DOHH2 (cell line): ENCODE measurements at regions not wholly inside any gene's neighbourhood (a gene's known extent, or its start where the extent isn't known, plus 50 kb on each side); places are given as distances from the start of the nearest gene placed in this dataset.

Experiments
- H3F3A ChIP-seq: fragments of 200-600 bp; sonication (generic), shearing (Covaris generic); 2 replicates; pipeline ENCODE4 v1.6.0; 2016; ENCODE audit warnings: antibody characterized with exemption, mild to moderate bottlenecking; ENCODE audit not compliant: control insufficient read depth, insufficient read depth
- H3K27ac ChIP-seq: fragments of 200-600 bp; sonication (generic); 2 replicates; pipeline ENCODE4 v1.5.1; 2014; ENCODE audit warnings: low read depth, mild to moderate bottlenecking, low read length, moderate library complexity
- H3K27me3 ChIP-seq: fragments of 200-600 bp; sonication (generic); 2 replicates; pipeline ENCODE4 v1.6.1; 2014; ENCODE audit warnings: mild to moderate bottlenecking, low read length, mixed read lengths; ENCODE audit not compliant: control insufficient read depth
- H3K36me3 ChIP-seq: fragments of 200-600 bp; sonication (generic); 2 replicates; pipeline ENCODE4 v1.6.1; 2014; ENCODE audit warnings: mild to moderate bottlenecking, low read length, moderate library complexity, mixed read lengths; ENCODE audit not compliant: control insufficient read depth
- H3K4me1 ChIP-seq: fragments of 200-600 bp; sonication (generic); 2 replicates; pipeline ENCODE4 v1.6.1; 2014; ENCODE audit warnings: mild to moderate bottlenecking, low read length, mixed read lengths; ENCODE audit not compliant: control insufficient read depth
- H3K4me2 ChIP-seq: fragments of 200-600 bp; sonication (generic); 2 replicates; pipeline ENCODE4 v1.6.0; 2014; ENCODE audit warnings: mild to moderate bottlenecking, low read length, moderate library complexity
- H3K4me3 ChIP-seq: fragments of 200-600 bp; sonication (generic); 2 replicates; pipeline ENCODE4 v1.5.1; 2014; ENCODE audit warnings: mild to moderate bottlenecking, low read length, mixed read lengths
- H3K79me2 ChIP-seq: fragments of 200-600 bp; sonication (generic); 2 replicates; pipeline ENCODE4 v1.6.1; 2014; ENCODE audit warnings: mild to moderate bottlenecking, low read length, mixed read lengths; ENCODE audit not compliant: control insufficient read depth
- H3K9me2 ChIP-seq: fragments of 200-600 bp; sonication (generic); replicated peaks from 2 replicates; pipeline ENCODE4 v1.6.1; 2014; ENCODE audit warnings: mild to moderate bottlenecking, low read length, mixed read lengths; ENCODE audit not compliant: control insufficient read depth
- H3K9me3 ChIP-seq: fragments of 200-600 bp; sonication (generic); 2 replicates; pipeline ENCODE4 v1.6.1; 2014; ENCODE audit warnings: antibody characterized with exemption, low read length, mixed read lengths; ENCODE audit not compliant: control insufficient read depth, insufficient read depth
- H4K20me1 ChIP-seq: fragments of 200-600 bp; sonication (generic); 2 replicates; pipeline ENCODE4 v1.6.0; 2014; ENCODE audit warnings: low read depth, mild to moderate bottlenecking, antibody characterized with exemption, low read length, moderate library complexity; ENCODE audit not compliant: control insufficient read depth, insufficient read depth
- CTCF ChIP-seq: fragments of 200-600 bp; sonication (generic); IDR thresholded peaks from one replicate; pipeline ENCODE4 v1.5.1; 2014; ENCODE audit warnings: antibody characterized with exemption, mild to moderate bottlenecking, low read depth, low read length; ENCODE audit not compliant: poor library complexity, severe bottlenecking
- EZH2phosphoT487 ChIP-seq: fragments of 200-600 bp; sonication (generic); IDR thresholded peaks from 2 replicates; pipeline ENCODE4 v1.6.1; 2017; ENCODE audit warnings: borderline replicate concordance, mild to moderate bottlenecking, antibody characterized with exemption, low read length, moderate library complexity, mixed read lengths

GRCh38 chr10:35693800-35694199, 51.7 kb upstream of the FZD8 start:
- Histone ChIP-seq H3K4me2 (no peak overlapping the region), H3K79me2 (no peaks in the 10 kb centered on the region), H3K27ac (no peak overlapping the region), H3K4me1 (no peaks in the 10 kb centered on the region), H3K36me3 (no peaks in the 10 kb centered on the region), H3K27me3 (no peaks in the 10 kb centered on the region), H4K20me1 (no peaks in the 10 kb centered on the region), H3K4me3 (no peak overlapping the region), H3K9me3 (no peaks in the 10 kb centered on the region), H3F3A (no peaks in the 10 kb centered on the region), H3K9me2 (no peaks in the 10 kb centered on the region)
- TF ChIP-seq CTCF (no peak), EZH2phosphoT487 (no peak)
